Stimulated activated naive CD8-positive, alpha-beta T cell treated with anti-CD3 and anti-CD28 coated beads, Interleukin-15, Interleukin-2, amounts not matched to agents 100 ng/mL and 50 ng/mL, for 24 hours (primary cell): ENCODE measurements at regions not wholly inside any gene's neighbourhood (a gene's known extent, or its start where the extent isn't known, plus 50 kb on each side); places are given as distances from the start of the nearest gene placed in this dataset.
"Not testable (repeated sequence)": the region's sequence is repeated elsewhere in the genome, so short reads cannot be mapped to it uniquely, and the experiment has no call there.

Experiments used
- H3K27ac Mint-ChIP-seq: one replicate; pipeline ENCODE4 v1.8.0; 2021; ENCODE audit warnings: mild to moderate bottlenecking, mixed read lengths
- H3K27me3 Mint-ChIP-seq: one replicate; pipeline ENCODE4 v1.8.0; 2021; ENCODE audit warnings: mixed read lengths
- H3K36me3 Mint-ChIP-seq: one replicate; pipeline ENCODE4 v1.8.0; 2021; ENCODE audit warnings: low read depth, mixed read lengths
- H3K4me1 Mint-ChIP-seq: one replicate; pipeline ENCODE4 v1.8.0; 2021; ENCODE audit warnings: low read depth, mixed read lengths
- H3K4me3 Mint-ChIP-seq: one replicate; pipeline ENCODE4 v1.8.0; 2021; ENCODE audit warnings: mild to moderate bottlenecking, mixed read lengths
- H3K9me3 Mint-ChIP-seq: one replicate; pipeline ENCODE4 v1.8.0; 2021; ENCODE audit warnings: mixed read lengths

DNA sequence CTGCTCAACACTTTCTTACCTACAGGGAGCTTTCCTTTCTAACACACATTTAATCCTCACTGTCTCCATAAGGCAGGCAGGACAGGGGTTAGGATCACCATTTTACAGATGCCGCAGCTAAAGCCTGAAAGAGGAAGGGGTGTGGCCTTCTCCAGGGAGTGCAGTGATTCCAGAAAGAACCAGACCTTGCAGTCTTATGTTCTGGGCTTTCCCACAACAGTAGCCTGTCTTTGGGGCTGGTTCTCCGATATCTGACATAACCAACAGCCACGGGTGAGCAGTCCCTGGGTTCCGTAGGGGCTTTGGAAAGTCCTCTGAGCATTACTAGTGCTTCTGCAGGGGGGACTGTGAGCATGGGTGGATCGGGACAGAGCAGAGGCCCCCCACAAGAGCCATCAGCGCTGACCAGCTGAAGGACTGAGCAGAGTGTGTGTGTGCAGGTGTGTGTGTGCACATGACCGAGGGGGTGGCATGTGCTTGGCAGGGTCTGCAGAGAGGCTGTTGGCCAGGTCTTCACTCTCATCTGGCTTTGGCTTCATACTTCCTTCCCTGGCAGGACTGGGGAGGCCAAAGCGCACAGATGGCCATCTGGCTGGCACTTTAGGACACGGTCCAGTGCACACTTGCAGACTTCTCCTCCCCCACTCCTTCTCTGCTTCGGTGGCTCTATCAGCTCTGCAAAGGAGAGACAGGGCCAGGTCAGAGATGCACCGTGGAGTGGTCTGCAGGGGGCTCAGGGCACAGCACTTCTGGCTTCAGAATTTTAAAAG is 400.3 kb downstream of the RPS24 start:
- no peak overlapping the region for H3K27ac Mint-ChIP-seq
- H3K27me3 Mint-ChIP-seq, result peaks cover 17% of the 10 kb centered on the region
- no peaks in the 10 kb centered on the region for H3K9me3 Mint-ChIP-seq
- no peaks in the 10 kb centered on the region for H3K4me1 Mint-ChIP-seq
- no peaks in the 10 kb centered on the region for H3K36me3 Mint-ChIP-seq
- H3K4me3 Mint-ChIP-seq, result no peak overlapping the region

DNA sequence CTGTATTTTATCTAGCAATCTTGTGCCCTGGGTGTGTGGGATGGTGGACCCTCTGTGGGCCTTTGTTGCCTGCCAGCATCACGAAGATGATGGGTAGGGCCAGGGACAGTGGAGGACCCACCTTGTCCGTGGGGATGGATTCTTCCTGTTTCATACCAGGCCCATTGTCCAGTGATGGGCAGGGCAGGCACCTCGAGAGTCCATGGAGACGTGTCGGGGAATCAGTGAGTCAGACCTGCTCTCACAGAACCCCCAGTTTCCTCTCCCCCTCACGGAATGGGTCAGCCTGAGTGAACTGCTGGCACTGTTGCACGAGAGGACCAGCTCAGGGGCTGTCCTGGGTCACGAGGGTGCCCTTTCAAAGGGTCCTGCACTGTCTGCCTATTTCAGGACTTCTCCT is 401.2 kb downstream of the RPS24 start:
- Mint-ChIP-seq H3K4me1 (no peaks in the 10 kb centered on the region), H3K36me3 (no peaks in the 10 kb centered on the region), H3K4me3 (no peak overlapping the region), H3K9me3 (no peaks in the 10 kb centered on the region), H3K27ac (no peak overlapping the region), H3K27me3 (peaks cover 12% of the 10 kb centered on the region)

DNA sequence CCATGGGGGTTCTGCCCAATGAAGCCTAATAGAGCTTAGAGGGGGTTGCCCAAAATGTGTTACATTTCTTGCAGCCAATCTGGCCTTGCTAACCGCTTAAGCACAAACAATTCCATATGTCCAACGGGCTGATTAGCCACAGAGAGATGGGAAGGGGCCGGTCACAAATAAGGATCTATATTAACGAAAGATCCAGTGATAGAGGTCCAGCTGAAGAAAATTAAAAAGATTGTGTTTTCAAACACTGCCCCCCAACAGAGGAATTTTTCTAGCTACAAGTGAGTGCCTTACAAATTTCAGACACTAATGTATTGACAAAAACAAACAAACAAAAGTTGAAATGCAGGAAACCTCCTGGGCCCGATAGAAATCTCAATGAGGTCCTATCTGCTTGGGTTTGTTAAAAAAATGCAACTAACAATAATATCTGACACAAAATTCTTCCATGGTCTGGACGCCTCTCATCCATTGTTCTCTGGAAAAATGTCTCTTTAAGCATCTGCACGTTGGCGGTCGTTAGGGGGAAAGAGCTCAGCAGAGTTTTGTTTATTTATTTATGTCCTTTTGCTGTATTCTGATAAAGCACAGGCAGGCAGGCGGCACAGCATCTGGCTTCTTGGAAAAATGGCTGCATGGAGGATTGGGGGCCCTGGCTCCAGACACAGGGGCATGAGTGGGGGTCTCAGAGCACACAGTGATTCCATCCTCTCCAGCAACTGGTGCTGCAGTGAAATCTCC is 402.0 kb downstream of the RPS24 start:
- Mint-ChIP-seq H3K4me3 (no peak overlapping the region), H3K4me1 (no peaks in the 10 kb centered on the region), H3K9me3 (no peaks in the 10 kb centered on the region), H3K27ac (no peak overlapping the region), H3K27me3 (peaks cover 9% of the 10 kb centered on the region), H3K36me3 (no peaks in the 10 kb centered on the region)

DNA sequence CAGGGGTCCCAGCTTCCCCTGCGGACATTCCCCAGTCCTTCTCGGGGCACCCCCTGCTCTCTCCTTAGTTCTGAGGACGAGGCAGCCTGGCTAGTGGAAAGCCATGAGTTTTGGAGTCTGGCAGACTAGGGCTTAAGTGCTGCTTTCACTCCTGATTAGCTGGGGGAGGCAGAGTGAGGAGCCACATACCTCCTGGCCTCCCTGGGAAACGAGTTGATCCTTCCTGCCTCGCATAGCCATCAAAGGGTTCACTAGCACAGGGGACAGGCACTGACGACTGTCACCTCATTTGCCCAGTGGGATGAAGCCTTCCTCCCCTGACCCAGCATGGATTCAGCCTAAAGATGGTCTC is 402.5 kb downstream of the RPS24 start:
- H3K4me3 Mint-ChIP-seq, result no peak overlapping the region
- H3K9me3 Mint-ChIP-seq, result no peaks in the 10 kb centered on the region
- peaks cover 7% of the 10 kb centered on the region for H3K27me3 Mint-ChIP-seq
- no peak overlapping the region for H3K27ac Mint-ChIP-seq
- H3K4me1 Mint-ChIP-seq, result no peaks in the 10 kb centered on the region
- no peaks in the 10 kb centered on the region for H3K36me3 Mint-ChIP-seq

DNA sequence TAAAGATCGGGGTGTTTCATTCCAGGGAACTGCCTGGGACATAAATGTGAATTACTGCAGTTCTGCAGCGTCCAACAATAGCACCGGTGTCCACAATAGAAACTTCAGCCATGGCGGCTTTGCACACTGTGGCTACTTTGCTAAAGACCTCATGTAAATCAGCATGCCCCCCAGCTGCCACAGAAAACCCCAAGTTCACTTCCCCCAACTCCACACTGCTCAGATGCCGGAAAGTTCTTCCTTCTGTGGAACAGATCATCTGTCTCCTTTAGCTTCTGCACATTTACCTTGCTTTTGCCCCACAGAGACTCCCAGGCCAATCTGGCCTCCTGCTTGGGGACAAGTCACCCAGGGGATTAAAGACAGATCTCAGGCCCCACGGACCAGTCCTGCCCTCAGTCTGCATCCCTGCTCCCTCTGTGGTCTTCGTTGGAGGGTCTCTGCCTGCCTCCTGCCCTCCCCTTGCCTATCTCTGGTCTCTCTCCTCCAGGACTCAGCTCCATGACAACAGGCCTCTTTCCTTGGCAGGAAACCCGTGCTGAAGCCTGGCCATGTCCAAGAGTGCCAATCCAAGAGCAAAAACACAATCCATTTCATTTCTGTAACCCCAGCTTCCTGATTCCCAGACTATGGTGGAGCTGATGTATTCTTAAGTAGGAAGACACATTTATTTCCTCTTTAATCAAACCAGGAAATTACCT is 403.2 kb downstream of the RPS24 start:
- Mint-ChIP-seq H3K4me3 (no peak overlapping the region), H3K27me3 (peaks cover 7% of the 10 kb centered on the region), H3K9me3 (no peaks in the 10 kb centered on the region), H3K36me3 (no peaks in the 10 kb centered on the region), H3K4me1 (no peaks in the 10 kb centered on the region), H3K27ac (no peak overlapping the region)

DNA sequence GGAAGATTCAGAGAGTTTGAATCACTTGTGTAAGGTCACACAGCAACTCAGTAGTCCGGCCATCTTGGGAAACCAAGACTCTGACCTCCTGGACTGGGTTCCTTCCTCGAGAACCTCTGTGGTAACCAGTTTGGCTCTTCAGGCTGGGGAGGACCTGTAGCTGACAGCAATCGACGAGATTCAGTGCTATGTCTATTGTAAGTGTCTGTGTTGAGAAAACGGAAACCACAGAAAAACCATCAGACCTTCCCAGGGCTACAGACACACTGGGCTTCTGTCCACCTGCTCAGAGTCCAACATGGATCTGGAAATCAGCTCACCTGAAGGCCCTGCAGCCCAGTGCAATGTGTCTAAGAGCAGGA is 403.7 kb downstream of the RPS24 start:
- Mint-ChIP-seq H3K4me1 (no peaks in the 10 kb centered on the region), H3K9me3 (no peaks in the 10 kb centered on the region), H3K4me3 (no peak overlapping the region), H3K27ac (no peak overlapping the region), H3K36me3 (no peaks in the 10 kb centered on the region), H3K27me3 (peaks cover 7% of the 10 kb centered on the region)

GRCh38 chr10:78437998-78438906 is 404.6 kb downstream of the RPS24 start:
- H3K9me3 Mint-ChIP-seq, result no peaks in the 10 kb centered on the region

DNA sequence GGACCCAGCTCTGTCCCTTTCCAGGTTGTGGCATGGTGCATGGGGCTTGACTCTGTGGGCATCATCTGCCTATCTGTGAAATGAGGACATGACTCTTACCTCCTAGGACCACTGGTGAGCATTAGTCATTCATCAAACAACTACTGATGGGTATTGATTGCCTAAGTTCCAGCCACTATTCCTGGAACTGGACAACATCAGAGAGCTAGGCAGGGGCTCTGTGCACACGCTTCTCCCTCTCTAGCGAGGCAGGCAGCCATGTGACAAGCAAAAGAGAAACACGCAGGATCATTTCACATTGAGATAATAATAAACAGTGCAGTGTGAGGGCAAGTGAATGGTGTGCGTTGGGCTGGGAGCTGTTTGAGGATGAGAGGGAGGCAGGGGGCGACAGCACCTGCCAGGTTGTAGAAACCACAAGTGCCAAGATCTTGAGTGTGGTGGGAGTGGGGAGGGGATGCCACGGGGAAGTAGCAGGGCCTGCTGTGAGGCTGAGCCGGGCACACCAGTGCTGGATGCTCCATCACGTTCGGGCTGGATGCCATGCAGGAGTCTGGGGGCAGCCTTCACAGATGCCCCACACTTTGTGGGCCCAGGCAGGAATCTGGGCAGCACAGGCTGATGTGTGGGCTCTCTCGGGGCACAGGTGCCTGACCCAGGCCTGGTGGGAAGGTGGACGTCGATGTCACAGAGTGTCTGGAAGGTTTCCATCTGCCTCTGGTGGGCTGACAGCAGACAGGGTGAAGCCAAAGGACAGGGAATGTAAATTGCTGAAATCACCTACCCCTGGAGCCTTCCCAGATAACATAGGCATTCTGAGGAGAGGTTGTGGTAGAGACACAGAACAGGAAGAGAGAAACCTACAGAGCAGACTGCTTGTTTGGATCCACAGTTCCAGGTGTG is 405.5 kb downstream of the RPS24 start:
- Mint-ChIP-seq H3K27me3 (peaks cover 7% of the 10 kb centered on the region), H3K9me3 (no peaks in the 10 kb centered on the region), H3K36me3 (no peaks in the 10 kb centered on the region), H3K4me3 (no peak overlapping the region), H3K27ac (no peak overlapping the region), H3K4me1 (no peaks in the 10 kb centered on the region)

More at GRCh38 chr10:78437998-78438906, 404.6 kb downstream of the RPS24 start:
- peaks cover 7% of the 10 kb centered on the region for H3K27me3 Mint-ChIP-seq
- no peaks in the 10 kb centered on the region for H3K36me3 Mint-ChIP-seq
- no peak overlapping the region for H3K4me3 Mint-ChIP-seq
- H3K4me1 Mint-ChIP-seq, result no peaks in the 10 kb centered on the region
- H3K27ac Mint-ChIP-seq, result no peak overlapping the region

- no peak overlapping the region for H3K4me3 Mint-ChIP-seq
- peaks cover 7% of the 10 kb centered on the region for H3K27me3 Mint-ChIP-seq
- no peaks in the 10 kb centered on the region for H3K36me3 Mint-ChIP-seq
- H3K27ac Mint-ChIP-seq, result no peak overlapping the region
- no peaks in the 10 kb centered on the region for H3K9me3 Mint-ChIP-seq
- H3K4me1 Mint-ChIP-seq, result no peaks in the 10 kb centered on the region
Measured at GRCh38 chr10:78441010-78441409, 407.3 kb downstream of the RPS24 start.

- Mint-ChIP-seq H3K4me3 (no peak overlapping the region), H3K4me1 (no peaks in the 10 kb centered on the region), H3K27me3 (peaks cover 3% of the 10 kb centered on the region), H3K27ac (no peak overlapping the region), H3K9me3 (no peaks in the 10 kb centered on the region), H3K36me3 (no peaks in the 10 kb centered on the region)
Measured at GRCh38 chr10:78441694-78442093, 408.0 kb downstream of the RPS24 start.

GRCh38 chr10:78442836-78443550 is 409.3 kb downstream of the RPS24 start:
- H3K4me1 Mint-ChIP-seq, result no peaks in the 10 kb centered on the region
- no peaks in the 10 kb centered on the region for H3K9me3 Mint-ChIP-seq
- no peaks in the 10 kb centered on the region for H3K27me3 Mint-ChIP-seq
- H3K27ac Mint-ChIP-seq, result no peak overlapping the region
- H3K36me3 Mint-ChIP-seq, result no peaks in the 10 kb centered on the region
- H3K4me3 Mint-ChIP-seq, result no peak overlapping the region

- no peaks in the 10 kb centered on the region for H3K27me3 Mint-ChIP-seq
- no peak overlapping the region for H3K4me3 Mint-ChIP-seq
- H3K9me3 Mint-ChIP-seq, result no peaks in the 10 kb centered on the region
Measured at GRCh38 chr10:78443900-78444571, 410.4 kb downstream of the RPS24 start.

GRCh38 chr10:78444741-78445140 is 411.1 kb downstream of the RPS24 start:
- not testable (repeated sequence) for H3K4me1 Mint-ChIP-seq, H3K27ac Mint-ChIP-seq, H3K4me3 Mint-ChIP-seq, H3K36me3 Mint-ChIP-seq, H3K27me3 Mint-ChIP-seq, H3K9me3 Mint-ChIP-seq

More at GRCh38 chr10:78443900-78444571, 410.4 kb downstream of the RPS24 start:
- Mint-ChIP-seq H3K36me3 (no peaks in the 10 kb centered on the region), H3K27ac (no peak overlapping the region), H3K4me1 (no peaks in the 10 kb centered on the region)
